ENCODE measurements at regions not wholly inside any gene's neighbourhood (a gene's known extent, or its start where the extent isn't known, plus 50 kb on each side); places are given as distances from the start of the nearest gene placed in this dataset.
A peak's percentile ranks its signal among the peaks of the same experiment; 100 is the strongest.

DNA sequence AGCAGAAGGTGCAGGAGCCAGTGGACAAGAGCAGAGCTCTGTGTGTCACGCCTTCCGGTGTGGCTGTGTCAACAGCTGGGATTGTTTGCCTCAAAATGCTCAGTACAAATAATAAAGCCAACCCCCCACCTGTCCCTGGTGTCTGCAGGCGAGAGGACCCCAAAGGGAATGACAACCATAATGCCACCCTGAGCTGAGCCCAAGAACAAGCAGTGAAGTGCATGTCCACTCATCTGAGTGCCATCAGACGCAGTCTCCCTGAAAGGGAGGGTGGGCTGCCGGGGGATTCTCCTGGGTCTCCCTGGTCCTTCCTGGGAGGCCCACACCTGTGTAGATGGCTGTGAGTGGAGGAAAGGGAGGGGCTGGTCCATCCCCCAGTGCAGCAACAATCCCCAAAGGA lies 328.8 kb upstream of the IRX1 start:
- no peak for DNase-seq

DNA sequence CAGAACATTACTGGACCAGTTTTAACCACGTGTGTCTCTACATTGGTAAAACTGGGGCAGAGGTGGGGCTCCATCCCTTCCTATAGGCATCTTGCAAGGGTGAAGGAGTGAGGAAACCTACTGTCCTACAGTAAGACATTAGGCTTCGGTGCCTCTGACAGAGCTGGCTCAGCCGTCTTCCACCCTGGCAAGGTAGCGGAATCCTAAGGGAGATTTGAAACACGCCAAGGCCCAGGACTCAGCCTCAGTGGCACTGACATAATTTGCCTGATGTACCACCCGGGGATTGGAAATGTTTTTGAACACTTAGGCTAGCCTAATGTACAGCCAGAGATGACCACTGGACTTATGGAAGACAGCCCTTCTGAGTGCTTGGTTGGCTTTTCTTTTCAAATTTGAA lies 329.7 kb upstream of the IRX1 start:
- DNase-seq: no peak

- DNase-seq: peak; percentile 28
These were observed 330.3 kb upstream of the IRX1 start for GRCh38 chr5:3265131-3265885.

- DNase-seq: no peak
These were observed 333.2 kb upstream of the IRX1 start for GRCh38 chr5:3262451-3262850.

GRCh38 chr5:3261081-3261480 lies 334.6 kb upstream of the IRX1 start:
- no peak for DNase-seq

GRCh38 chr5:3258050-3258449 lies 337.6 kb upstream of the IRX1 start:
- DNase-seq: no peak

GRCh38 chr5:3252235-3252634 lies 343.4 kb upstream of the IRX1 start:
- DNase-seq: no peak

GRCh38 chr5:3251784-3252183 lies 343.8 kb upstream of the IRX1 start:
- no peak for DNase-seq

DNA sequence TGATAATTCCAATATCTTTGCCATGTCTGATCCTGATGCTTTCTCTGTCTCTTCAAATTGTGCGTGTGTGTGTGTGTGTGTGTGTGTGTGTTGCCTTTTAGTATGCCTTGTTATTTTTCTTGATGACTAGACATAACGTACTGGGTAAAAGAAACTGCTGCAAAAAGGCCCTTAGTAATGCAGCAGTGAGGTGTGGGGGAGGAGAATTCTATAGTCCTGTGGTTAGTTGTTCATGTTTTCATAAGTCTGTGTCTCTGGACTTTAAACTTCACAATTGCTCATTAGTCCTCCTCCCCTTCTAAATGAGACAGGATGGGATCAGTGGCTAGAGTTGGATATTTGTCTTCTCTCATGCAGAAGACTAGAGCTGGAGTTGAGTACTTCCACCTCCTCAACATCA lies 346.2 kb upstream of the IRX1 start:
- no peak for DNase-seq

DNA sequence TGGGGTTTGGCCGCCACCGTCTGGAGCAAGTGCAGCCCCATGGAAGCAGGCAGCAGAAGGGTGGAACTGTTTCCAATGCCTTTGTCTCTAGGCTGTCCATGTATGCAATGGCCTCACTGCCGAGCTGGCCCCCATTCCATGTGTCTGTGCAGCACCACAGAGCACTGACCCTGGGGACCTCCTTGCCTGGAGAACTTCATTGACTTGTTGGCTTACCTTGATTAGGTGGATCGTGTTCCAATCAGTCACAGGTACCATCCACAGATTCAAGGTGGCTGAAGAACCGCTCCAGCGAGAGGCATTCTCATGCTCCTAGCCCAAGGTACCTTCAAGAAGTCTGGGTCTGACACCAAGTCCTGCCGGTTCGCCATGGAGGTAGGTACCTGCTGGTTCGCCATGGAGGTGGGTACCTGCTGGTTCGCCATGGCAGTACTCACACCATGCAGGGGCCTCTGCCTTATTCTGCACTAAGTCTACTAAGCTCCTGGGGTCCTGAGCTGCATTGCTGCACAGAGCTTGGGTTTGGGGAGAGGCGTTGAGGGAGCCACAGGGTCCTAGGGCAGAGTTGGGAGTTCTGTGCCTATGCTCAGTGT lies 358.3 kb upstream of the IRX1 start:
- no peak for DNase-seq

DNA sequence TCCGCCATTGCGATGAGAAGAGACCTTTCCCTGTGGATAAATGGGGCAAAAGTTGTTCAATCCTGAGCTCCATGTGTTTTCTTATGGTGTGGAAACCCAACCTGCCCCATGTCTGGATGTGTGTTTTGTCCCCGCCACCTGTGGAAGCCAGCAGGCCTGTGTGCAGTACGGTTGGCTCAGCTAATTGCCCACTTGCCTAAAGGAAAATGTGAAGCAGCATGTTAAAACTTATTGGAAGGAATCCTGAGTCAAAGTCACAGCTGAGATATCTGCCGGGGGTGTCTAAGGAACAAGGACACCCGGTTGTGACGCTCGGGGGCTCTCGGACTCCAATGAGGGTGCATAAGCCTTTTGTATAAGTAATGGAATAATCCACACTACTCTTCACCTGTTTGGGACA lies 361.1 kb upstream of the IRX1 start:
- no peak for DNase-seq

DNA sequence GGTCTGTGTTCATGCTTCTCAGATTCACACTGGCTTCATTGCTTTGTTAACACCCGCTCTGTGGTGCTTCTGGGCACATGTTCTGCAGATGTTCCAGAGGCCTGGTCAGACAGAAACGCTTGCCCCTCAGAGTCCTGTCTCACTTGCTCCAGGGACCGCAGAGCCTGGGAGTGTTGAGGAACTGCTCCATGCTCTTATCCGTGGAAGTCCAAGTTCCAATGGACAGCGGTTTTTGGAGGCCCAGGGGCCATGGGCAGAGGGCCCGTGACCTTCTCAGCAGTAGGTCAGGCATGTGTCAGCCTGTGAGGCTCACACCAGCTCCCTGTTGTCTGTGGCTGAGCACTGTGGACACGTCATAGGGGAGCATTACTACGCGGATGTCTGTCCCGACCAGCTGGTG lies 364.7 kb upstream of the IRX1 start:
- no peak for DNase-seq

GRCh38 chr5:3230254-3230653 lies 365.4 kb upstream of the IRX1 start:
- DNase-seq: no peak

- peak; percentile 96 for DNase-seq
These were observed 369.3 kb upstream of the IRX1 start for GRCh38 chr5:3226196-3226920.

DNA sequence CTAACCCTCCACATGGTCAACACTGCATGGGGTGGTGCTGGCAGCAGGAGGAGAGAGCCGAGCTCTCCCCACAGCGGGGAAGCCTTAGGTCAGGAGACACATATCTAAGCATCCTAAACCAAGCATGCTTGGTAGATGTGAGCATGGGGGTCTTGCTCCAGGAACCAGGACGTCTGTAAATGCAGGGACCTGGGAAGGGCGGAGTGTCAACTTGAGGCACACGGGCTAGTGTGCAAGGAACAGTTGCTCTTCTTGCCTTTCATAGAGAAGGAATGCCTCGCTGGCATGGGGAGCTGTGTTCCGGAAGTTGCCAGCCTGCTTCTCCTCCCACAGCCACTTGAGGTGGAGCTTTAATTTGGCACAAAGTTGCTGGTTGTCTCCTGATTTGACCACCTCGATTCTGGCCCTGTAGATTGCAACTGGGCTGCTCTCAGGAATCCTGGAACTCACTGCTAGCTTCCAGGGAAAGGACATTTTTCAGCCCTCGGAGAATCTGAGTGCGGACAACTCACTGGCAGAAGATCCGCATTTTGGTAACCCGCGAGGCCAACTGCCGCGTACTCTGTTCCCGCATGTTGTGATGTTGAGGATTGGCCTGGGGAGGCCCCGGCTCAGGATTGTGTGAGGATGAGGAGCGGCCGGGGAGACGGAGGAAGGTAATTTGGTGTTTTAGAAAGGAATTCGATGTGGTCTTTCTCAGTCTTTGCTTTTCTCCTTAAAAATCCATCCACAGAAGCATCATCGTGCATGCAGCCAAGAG lies 370.3 kb upstream of the IRX1 start:
- no peak for DNase-seq

DNA sequence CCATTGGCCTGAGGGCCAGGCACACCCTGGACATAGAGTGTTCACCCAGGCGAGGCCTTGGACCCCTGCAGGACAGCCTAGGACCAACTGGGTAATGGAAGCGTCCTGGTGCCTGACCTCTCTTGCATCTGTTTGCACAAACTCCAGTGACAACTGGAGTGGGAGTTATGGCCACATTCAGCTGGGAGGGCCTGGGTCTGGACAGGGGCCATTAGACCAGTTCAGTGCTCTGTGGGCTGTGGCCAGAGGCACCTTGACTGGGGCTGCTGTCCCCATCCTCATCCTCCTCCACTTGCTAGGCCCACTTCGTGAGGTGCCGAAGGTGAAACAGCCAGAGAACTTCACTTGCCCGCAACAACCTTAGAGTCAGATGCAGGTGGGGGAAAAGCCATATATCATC lies 372.7 kb upstream of the IRX1 start:
- DNase-seq: no peak

DNA sequence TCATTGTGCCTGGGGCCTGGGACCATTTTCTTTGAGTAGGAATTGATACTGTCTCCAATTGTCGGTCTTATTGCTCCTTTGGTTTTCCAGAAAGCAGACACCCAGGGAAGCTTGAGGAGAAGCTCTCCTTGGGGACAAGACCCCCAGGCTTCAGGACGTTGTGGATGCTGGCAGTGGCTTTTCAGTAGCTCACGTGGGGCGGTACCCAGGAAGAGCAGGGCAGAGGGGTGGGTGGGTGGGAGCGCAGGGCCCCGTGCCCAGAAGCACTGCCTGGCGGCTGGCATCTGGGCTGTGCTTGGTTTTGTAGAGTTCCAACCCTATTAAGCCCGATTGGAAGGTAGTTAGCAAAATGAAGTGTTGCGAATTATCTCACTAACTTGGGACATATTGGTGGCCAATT lies 374.2 kb upstream of the IRX1 start:
- no peak for DNase-seq

DNA sequence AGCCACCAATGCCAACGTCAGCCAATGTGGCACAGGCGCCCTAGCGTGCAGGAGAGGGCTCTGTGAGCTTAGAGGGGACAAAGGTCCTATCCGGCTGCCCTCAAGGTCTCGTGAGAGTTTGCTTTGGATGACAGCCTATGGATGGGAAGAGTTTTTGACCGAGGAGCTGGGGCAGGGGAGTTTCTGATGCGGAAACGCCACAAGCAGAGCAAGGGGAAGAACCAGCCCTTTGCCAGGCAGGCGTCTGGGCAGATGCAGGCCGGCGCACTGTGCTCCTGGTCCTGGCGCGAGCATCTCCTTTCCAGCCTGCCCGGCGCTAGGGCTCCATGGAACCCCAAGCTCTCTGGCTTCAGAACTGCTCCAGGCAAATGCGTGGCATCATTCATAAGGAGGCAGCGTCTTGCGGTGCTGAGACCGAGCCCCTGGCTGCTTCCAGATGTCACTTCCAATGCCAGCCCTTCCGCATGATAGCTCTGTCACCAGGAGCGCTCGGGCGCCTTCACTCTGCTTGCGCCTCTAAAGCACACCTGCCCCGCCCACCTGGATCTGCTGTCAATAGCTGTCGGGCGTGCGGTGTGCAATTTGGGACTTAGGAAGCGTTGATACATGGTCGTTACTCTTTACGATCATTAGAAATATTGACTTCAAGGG lies 374.9 kb upstream of the IRX1 start:
- peak; percentile 10 for DNase-seq

- DNase-seq: no peak
These were observed 375.4 kb upstream of the IRX1 start for GRCh38 chr5:3220201-3220600.

GRCh38 chr5:3218916-3219650 lies 376.5 kb upstream of the IRX1 start:
- no peak for DNase-seq

- no peak for DNase-seq
These were observed 377.7 kb upstream of the IRX1 start for GRCh38 chr5:3217771-3218495.

GRCh38 chr5:3217114-3217513 lies 378.5 kb upstream of the IRX1 start:
- DNase-seq: no peak

Data from NCI-H526 treated with DMSO at 0.1 percent for 48 hours (cell line).